HUDEP-2 (cell line): ENCODE measurements at regions not wholly inside any gene's neighbourhood (a gene's known extent, or its start where the extent isn't known, plus 50 kb on each side); places are given as distances from the start of the nearest gene placed in this dataset.
A peak's percentile ranks its signal among the peaks of the same experiment; 100 is the strongest.
"Not testable (repeated sequence)": the region's sequence is repeated elsewhere in the genome, so short reads cannot be mapped to it uniquely, and the experiment has no call there.

Experiments
- DNase-seq, 76 experiments: peaks; one replicate each; lab custom pipeline; 2025; ENCODE audit not compliant: unreplicated experiment in 76 of 76; lab: John Stamatoyannopoulos, UW

- no peak for DNase-seq
These were observed 72.1 kb upstream of the EPB41L1 start for GRCh38 chr20:36082315-36082915.

- DNase-seq, result not testable (repeated sequence)
These were observed 71.3 kb upstream of the EPB41L1 start for GRCh38 chr20:36083200-36083599.

GRCh38 chr20:36084356-36084755 is 70.2 kb upstream of the EPB41L1 start:
- no peak for DNase-seq

- no peak for DNase-seq
These were observed 69.5 kb upstream of the EPB41L1 start for GRCh38 chr20:36084897-36085613.

- DNase-seq, result peak in 28 of 76 experiments; percentile 6 to 60 (median 22)
These were observed 68.8 kb upstream of the EPB41L1 start for GRCh38 chr20:36085686-36086267.

- peak in 7 of 76 experiments; percentile 8 to 26 (median 20) for DNase-seq
These were observed 67.8 kb upstream of the EPB41L1 start for GRCh38 chr20:36086767-36087166.

- no peak for DNase-seq
These were observed 64.3 kb upstream of the EPB41L1 start for GRCh38 chr20:36090223-36090622.

- peak in 4 of 76 experiments; percentile 14 to 17 (median 14) for DNase-seq
These were observed 62.8 kb upstream of the EPB41L1 start for GRCh38 chr20:36091561-36092397.

GRCh38 chr20:36092398-36093024 is 62.0 kb upstream of the EPB41L1 start:
- DNase-seq, result peak in 2 of 76 experiments; percentile 14 to 23

- DNase-seq, result peak in 23 of 76 experiments; percentile 6 to 53 (median 22)
These were observed 61.3 kb upstream of the EPB41L1 start for GRCh38 chr20:36093025-36093803.

GRCh38 chr20:36093804-36094145 is 60.8 kb upstream of the EPB41L1 start:
- DNase-seq, result no peak

GRCh38 chr20:36094497-36094896 is 60.0 kb upstream of the EPB41L1 start:
- no peak for DNase-seq

- no peak for DNase-seq
These were observed 58.1 kb upstream of the EPB41L1 start for GRCh38 chr20:36096435-36096834.

GRCh38 chr20:36097337-36098151 is 57.0 kb upstream of the EPB41L1 start:
- DNase-seq, result no peak

GRCh38 chr20:36098364-36098763 is 56.2 kb upstream of the EPB41L1 start:
- DNase-seq, result no peak

- DNase-seq, result no peak
These were observed 55.4 kb upstream of the EPB41L1 start for GRCh38 chr20:36099106-36099505.

- no peak for DNase-seq
These were observed 53.3 kb upstream of the EPB41L1 start for GRCh38 chr20:36101192-36101591.

- no peak for DNase-seq
These were observed 52.2 kb upstream of the EPB41L1 start for GRCh38 chr20:36102306-36102705.
